ENCODE measurements at regions not wholly inside any gene's neighbourhood (a gene's known extent, or its start where the extent isn't known, plus 50 kb on each side); places are given as distances from the start of the nearest gene placed in this dataset.

DNA sequence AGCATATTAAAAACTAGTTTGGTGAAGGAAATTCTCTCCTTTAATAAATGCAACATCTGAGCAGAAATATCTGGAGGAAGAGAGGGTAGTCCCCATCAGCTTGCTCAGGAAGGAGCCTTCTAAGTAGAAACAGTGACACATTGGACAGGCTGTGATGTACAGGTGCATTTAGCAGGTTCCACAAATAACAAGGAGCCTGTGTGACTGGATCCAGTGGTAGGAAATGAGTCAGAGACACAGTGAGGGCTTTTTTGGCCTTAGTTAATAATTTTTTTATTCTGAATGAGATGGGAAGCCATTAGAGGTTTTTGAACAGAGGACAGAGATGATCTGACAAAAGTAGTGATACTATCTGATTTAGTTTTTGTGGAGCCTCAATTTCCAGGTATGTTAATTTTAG lies 738.9 kb upstream of the PTBP2 start:
- no peak for TF ChIP-seq EZH2phosphoT487 (IDR thresholded peaks at IDR 0.05; ENCODE audit: low read depth)
- TF ChIP-seq CTCF (IDR thresholded peaks at IDR 0.05; ENCODE audit: low read depth, low read length) = no peak
- Histone ChIP-seq H3K4me3 (ENCODE audit: low read length) (no peak overlapping the region), H3K79me2 (ENCODE audit: low read length) (no peaks in the 10 kb centered on the region), H3K27ac (ENCODE audit: low read length) (no peak overlapping the region), H4K20me1 (ENCODE audit: insufficient read depth, low read length) (no peaks in the 10 kb centered on the region), H3K9me3 (ENCODE audit: insufficient read depth, low read length) (no peaks in the 10 kb centered on the region), H2AFZ (ENCODE audit: low read depth, low read length) (no peak overlapping the region), H3K9ac (ENCODE audit: low read length) (no peak overlapping the region), H3K36me3 (replicated peaks; ENCODE audit: low read depth, low read length) (no peaks in the 10 kb centered on the region), H3K4me2 (ENCODE audit: low read length) (no peak overlapping the region), H3K4me1 (ENCODE audit: low read length) (no peaks in the 10 kb centered on the region), H3K27me3 (ENCODE audit: low read depth, low read length) (no peaks in the 10 kb centered on the region)

DNA sequence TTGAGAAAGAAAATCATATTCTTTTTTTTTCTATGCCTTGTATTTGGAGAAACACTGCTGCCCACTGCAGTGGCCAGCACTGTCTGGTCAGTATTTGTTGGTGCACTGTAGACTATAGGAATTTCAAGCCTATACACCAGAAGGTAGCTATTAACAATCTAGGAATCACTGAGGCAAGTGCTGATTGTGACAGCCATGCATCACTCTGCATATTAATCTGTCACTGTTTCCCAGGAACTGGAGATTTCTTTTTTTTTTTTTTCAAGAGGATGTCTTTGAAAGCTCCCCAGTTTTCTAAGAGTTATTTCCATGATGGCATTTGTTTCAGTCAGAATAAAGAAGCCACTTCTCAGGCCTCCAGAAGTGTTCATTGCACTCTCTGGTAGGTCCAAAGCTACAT lies 737.8 kb upstream of the PTBP2 start:
- H3K4me1 ChIP-seq (ENCODE audit: low read length) = no peaks in the 10 kb centered on the region
- H3K36me3 ChIP-seq (replicated peaks; ENCODE audit: low read depth, low read length) = no peaks in the 10 kb centered on the region
- H3K4me2 ChIP-seq (ENCODE audit: low read length) = no peak overlapping the region
- H2AFZ ChIP-seq (ENCODE audit: low read depth, low read length) = no peak overlapping the region
- no peak overlapping the region for H3K9ac ChIP-seq (ENCODE audit: low read length)
- H3K4me3 ChIP-seq (ENCODE audit: low read length) = no peak overlapping the region
- no peaks in the 10 kb centered on the region for H3K79me2 ChIP-seq (ENCODE audit: low read length)
- no peaks in the 10 kb centered on the region for H4K20me1 ChIP-seq (ENCODE audit: insufficient read depth, low read length)
- TF ChIP-seq EZH2phosphoT487 (IDR thresholded peaks at IDR 0.05; ENCODE audit: low read depth) (no peak), CTCF (IDR thresholded peaks at IDR 0.05; ENCODE audit: low read depth, low read length) (no peak)
- no peaks in the 10 kb centered on the region for H3K9me3 ChIP-seq (ENCODE audit: insufficient read depth, low read length)
- H3K27ac ChIP-seq (ENCODE audit: low read length) = no peak overlapping the region
- no peaks in the 10 kb centered on the region for H3K27me3 ChIP-seq (ENCODE audit: low read depth, low read length)

GRCh38 chr1:95984798-95985374 lies 736.7 kb upstream of the PTBP2 start:
- no peaks in the 10 kb centered on the region for H4K20me1 ChIP-seq (ENCODE audit: insufficient read depth, low read length)
- no peak overlapping the region for H3K9ac ChIP-seq (ENCODE audit: low read length)
- no peaks in the 10 kb centered on the region for H3K4me1 ChIP-seq (ENCODE audit: low read length)
- H3K27ac ChIP-seq (ENCODE audit: low read length) = no peak overlapping the region
- no peaks in the 10 kb centered on the region for H3K27me3 ChIP-seq (ENCODE audit: low read depth, low read length)
- H3K79me2 ChIP-seq (ENCODE audit: low read length) = no peaks in the 10 kb centered on the region
- no peak overlapping the region for H2AFZ ChIP-seq (ENCODE audit: low read depth, low read length)
- TF ChIP-seq CTCF (IDR thresholded peaks at IDR 0.05; ENCODE audit: low read depth, low read length) (no peak), EZH2phosphoT487 (IDR thresholded peaks at IDR 0.05; ENCODE audit: low read depth) (no peak)
- H3K36me3 ChIP-seq (replicated peaks; ENCODE audit: low read depth, low read length) = no peaks in the 10 kb centered on the region
- no peaks in the 10 kb centered on the region for H3K9me3 ChIP-seq (ENCODE audit: insufficient read depth, low read length)
- H3K4me2 ChIP-seq (ENCODE audit: low read length) = no peak overlapping the region
- H3K4me3 ChIP-seq (ENCODE audit: low read length) = no peak overlapping the region

GRCh38 chr1:95990033-95990432 lies 731.6 kb upstream of the PTBP2 start:
- Histone ChIP-seq H3K27me3 (ENCODE audit: low read depth, low read length) (no peaks in the 10 kb centered on the region), H3K9me3 (ENCODE audit: insufficient read depth, low read length) (no peaks in the 10 kb centered on the region), H3K9ac (ENCODE audit: low read length) (no peak overlapping the region), H2AFZ (ENCODE audit: low read depth, low read length) (no peak overlapping the region), H3K36me3 (replicated peaks; ENCODE audit: low read depth, low read length) (no peaks in the 10 kb centered on the region), H3K79me2 (ENCODE audit: low read length) (no peaks in the 10 kb centered on the region), H3K27ac (ENCODE audit: low read length) (no peak overlapping the region), H3K4me3 (ENCODE audit: low read length) (no peak overlapping the region), H3K4me2 (ENCODE audit: low read length) (no peak overlapping the region), H3K4me1 (ENCODE audit: low read length) (no peaks in the 10 kb centered on the region), H4K20me1 (ENCODE audit: insufficient read depth, low read length) (no peaks in the 10 kb centered on the region)
- no peak for TF ChIP-seq CTCF (IDR thresholded peaks at IDR 0.05; ENCODE audit: low read depth, low read length)
- TF ChIP-seq EZH2phosphoT487 (IDR thresholded peaks at IDR 0.05; ENCODE audit: low read depth) = no peak
